ENCODE measurements at regions not wholly inside any gene's neighbourhood (a gene's known extent, or its start where the extent isn't known, plus 50 kb on each side); places are given as distances from the start of the nearest gene placed in this dataset.

GRCh38 chr4:15143551-15143950 is 141.3 kb downstream of the CPEB2 start:
- H3K36me3 ChIP-seq (ENCODE audit: control insufficient read depth, insufficient read depth, low read length) = no peaks in the 10 kb centered on the region
- no peak for DNase-seq (ENCODE audit: low read depth)
- ChIA-PET POLR2A (no interaction called here), CTCF (interaction anchor here (1.2 kb wide), 1 partner anchor 1489 kb away, joined by 3 read pairs; no protein-coding TSS in a partner anchor)
- TF ChIP-seq, protein P1, sequence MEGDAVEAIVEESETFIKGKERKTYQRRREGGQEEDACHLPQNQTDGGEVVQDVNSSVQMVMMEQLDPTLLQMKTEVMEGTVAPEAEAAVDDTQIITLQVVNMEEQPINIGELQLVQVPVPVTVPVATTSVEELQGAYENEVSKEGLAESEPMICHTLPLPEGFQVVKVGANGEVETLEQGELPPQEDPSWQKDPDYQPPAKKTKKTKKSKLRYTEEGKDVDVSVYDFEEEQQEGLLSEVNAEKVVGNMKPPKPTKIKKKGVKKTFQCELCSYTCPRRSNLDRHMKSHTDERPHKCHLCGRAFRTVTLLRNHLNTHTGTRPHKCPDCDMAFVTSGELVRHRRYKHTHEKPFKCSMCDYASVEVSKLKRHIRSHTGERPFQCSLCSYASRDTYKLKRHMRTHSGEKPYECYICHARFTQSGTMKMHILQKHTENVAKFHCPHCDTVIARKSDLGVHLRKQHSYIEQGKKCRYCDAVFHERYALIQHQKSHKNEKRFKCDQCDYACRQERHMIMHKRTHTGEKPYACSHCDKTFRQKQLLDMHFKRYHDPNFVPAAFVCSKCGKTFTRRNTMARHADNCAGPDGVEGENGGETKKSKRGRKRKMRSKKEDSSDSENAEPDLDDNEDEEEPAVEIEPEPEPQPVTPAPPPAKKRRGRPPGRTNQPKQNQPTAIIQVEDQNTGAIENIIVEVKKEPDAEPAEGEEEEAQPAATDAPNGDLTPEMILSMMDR (IDR thresholded peaks at IDR 0.05; ENCODE audit: insufficient read depth, low read depth, low read length) = no peak
- no peaks in the 10 kb centered on the region for H3K27me3 ChIP-seq (ENCODE audit: control insufficient read depth, insufficient read depth, low read length)
- no peak overlapping the region for H3K4me3 ChIP-seq (ENCODE audit: low read depth, low read length)

GRCh38 chr4:15144249-15144966 is 142.1 kb downstream of the CPEB2 start:
- POLR2A ChIA-PET = no interaction called here
- CTCF ChIA-PET = no interaction called here
- H3K4me3 ChIP-seq (ENCODE audit: low read depth, low read length) = no peak overlapping the region
- TF ChIP-seq, protein P1 (IDR thresholded peaks at IDR 0.05; ENCODE audit: insufficient read depth, low read depth, low read length) = no peak
- H3K36me3 ChIP-seq (ENCODE audit: control insufficient read depth, insufficient read depth, low read length) = no peaks in the 10 kb centered on the region
- H3K27me3 ChIP-seq (ENCODE audit: control insufficient read depth, insufficient read depth, low read length) = no peaks in the 10 kb centered on the region
- no peak for DNase-seq (ENCODE audit: low read depth)

DNA sequence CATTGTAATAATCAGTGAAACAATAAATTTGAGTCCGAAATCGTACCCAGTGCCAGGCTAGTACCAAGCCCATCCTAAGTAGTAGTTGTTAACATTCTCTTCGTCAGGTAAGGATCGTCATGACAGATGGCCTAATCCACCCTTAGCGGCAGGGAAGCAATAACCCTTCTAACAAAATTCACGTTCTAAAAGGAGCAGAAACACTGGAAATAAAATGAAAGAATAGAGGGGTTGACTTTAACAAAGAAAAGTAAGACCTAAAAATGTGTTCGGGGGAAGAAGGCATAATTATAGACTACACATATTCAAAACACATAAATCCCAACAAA is 142.7 kb downstream of the CPEB2 start:
- H3K27me3 ChIP-seq (ENCODE audit: control insufficient read depth, insufficient read depth, low read length) = no peaks in the 10 kb centered on the region
- TF ChIP-seq, protein P1 (IDR thresholded peaks at IDR 0.05; ENCODE audit: insufficient read depth, low read depth, low read length) = no peak
- POLR2A ChIA-PET = no interaction called here
- CTCF ChIA-PET = no interaction called here
- no peak overlapping the region for H3K4me3 ChIP-seq (ENCODE audit: low read depth, low read length)
- no peaks in the 10 kb centered on the region for H3K36me3 ChIP-seq (ENCODE audit: control insufficient read depth, insufficient read depth, low read length)
- no peak for DNase-seq (ENCODE audit: low read depth)

DNA sequence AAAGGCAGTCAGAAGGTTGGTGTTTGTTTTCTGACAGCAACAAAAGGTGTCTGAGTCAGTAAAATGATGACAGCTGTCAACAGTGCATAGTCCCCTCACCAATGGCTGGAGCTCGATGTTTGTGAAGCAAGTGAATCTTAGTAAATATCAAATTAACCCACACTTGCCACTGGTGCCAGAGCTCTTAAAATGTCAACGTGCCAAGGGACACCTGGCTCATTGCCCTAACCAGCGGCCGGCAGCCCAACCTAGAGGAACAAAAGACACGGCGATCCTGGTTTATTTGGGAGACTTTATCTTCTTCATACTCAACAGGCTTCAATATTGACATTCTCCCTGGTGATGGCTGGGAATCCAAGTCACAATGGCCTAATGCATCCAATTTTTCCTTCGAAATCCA is 143.4 kb downstream of the CPEB2 start:
- H3K4me3 ChIP-seq (ENCODE audit: low read depth, low read length) = no peak overlapping the region
- TF ChIP-seq, protein P1 (IDR thresholded peaks at IDR 0.05; ENCODE audit: insufficient read depth, low read depth, low read length) = no peak
- CTCF ChIA-PET = no interaction called here
- POLR2A ChIA-PET = no interaction called here
- DNase-seq (ENCODE audit: low read depth) = no peak
- H3K27me3 ChIP-seq (ENCODE audit: control insufficient read depth, insufficient read depth, low read length) = no peaks in the 10 kb centered on the region
- H3K36me3 ChIP-seq (ENCODE audit: control insufficient read depth, insufficient read depth, low read length) = no peaks in the 10 kb centered on the region

- Histone ChIP-seq H3K27me3 (ENCODE audit: control insufficient read depth, insufficient read depth, low read length) (no peaks in the 10 kb centered on the region), H3K4me3 (ENCODE audit: low read depth, low read length) (no peak overlapping the region), H3K36me3 (ENCODE audit: control insufficient read depth, insufficient read depth, low read length) (no peaks in the 10 kb centered on the region)
- ChIA-PET POLR2A (no interaction called here), CTCF (no interaction called here)
- DNase-seq (ENCODE audit: low read depth) = no peak
- TF ChIP-seq, protein P1 (IDR thresholded peaks at IDR 0.05; ENCODE audit: insufficient read depth, low read depth, low read length) = no peak
Observed at GRCh38 chr4:15147714-15148113, 145.4 kb downstream of the CPEB2 start.

Measured in BJ (cell line).